ENCODE measurements at regions not wholly inside any gene's neighbourhood (a gene's known extent, or its start where the extent isn't known, plus 50 kb on each side); places are given as distances from the start of the nearest gene placed in this dataset.
"Not testable (repeated sequence)": the region's sequence is repeated elsewhere in the genome, so short reads cannot be mapped to it uniquely, and the experiment has no call there.

DNA sequence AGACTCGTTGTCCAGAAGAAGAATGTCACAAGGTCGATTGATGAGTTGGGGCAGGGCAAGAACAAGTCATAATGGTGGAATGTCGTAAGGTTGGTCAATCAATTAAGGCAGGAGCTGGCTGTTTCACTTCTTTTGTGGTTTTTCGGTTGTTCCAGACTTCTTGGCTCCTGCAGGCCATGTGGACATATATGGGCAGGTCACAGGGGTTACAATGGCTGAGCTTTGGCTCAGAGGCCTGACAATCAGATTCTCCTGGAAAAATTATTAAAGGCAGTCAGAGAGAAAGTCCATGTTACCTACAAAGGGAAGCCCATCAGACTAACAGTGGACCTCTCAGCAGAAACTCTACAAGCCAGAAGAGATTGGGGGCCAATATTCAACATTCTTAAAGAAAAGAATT lies 785.3 kb downstream of the METTL4 start:
- not testable (repeated sequence) for TF ChIP-seq POLR2AphosphoS5 (IDR thresholded peaks at IDR 0.05; ENCODE audit: borderline replicate concordance, low read depth, low read length); EZH2 (IDR thresholded peaks at IDR 0.05)
